H9 (cell line): ENCODE measurements at regions not wholly inside any gene's neighbourhood (a gene's known extent, or its start where the extent isn't known, plus 50 kb on each side); places are given as distances from the start of the nearest gene placed in this dataset.

ENCODE experiments used
- DNase-seq: peaks from one replicate; pipeline ENCODE4 v3.0.0-alpha.2; 2017
- H2AFZ ChIP-seq: one replicate; pipeline ENCODE4 v1.6.1; 2013; ENCODE audit warnings: mild to moderate bottlenecking, low read length, control low read depth, moderate library complexity
- H2AK5ac ChIP-seq: 2 replicates; pipeline ENCODE4 v1.6.1; 2013; ENCODE audit warnings: low read length, control low read depth, mixed read lengths; ENCODE audit not compliant: insufficient read length
- H2BK120ac ChIP-seq: one replicate; pipeline ENCODE4 v1.6.1; 2013; ENCODE audit warnings: low read depth, mild to moderate bottlenecking, low read length, control low read depth, inconsistent platforms; ENCODE audit not compliant: poor library complexity, severe bottlenecking
- H2BK12ac ChIP-seq: 2 replicates; pipeline ENCODE4 v1.6.1; 2013; ENCODE audit warnings: low read length, control low read depth, mixed read lengths, low read depth; ENCODE audit not compliant: insufficient read length
- H2BK15ac ChIP-seq: 2 replicates; pipeline ENCODE4 v1.6.1; 2013; ENCODE audit warnings: low read depth, low read length, control low read depth
- H2BK20ac ChIP-seq: one replicate; pipeline ENCODE4 v1.6.1; 2013; ENCODE audit warnings: low read depth, mild to moderate bottlenecking, low read length, control low read depth, inconsistent platforms; ENCODE audit not compliant: poor library complexity, severe bottlenecking
- H2BK5ac ChIP-seq: 2 replicates; pipeline ENCODE4 v1.6.1; 2013; ENCODE audit warnings: low read length, control low read depth, mixed read lengths; ENCODE audit not compliant: insufficient read length
- H3K14ac ChIP-seq: 2 replicates; pipeline ENCODE4 v1.6.1; 2013; ENCODE audit warnings: low read length, control low read depth; ENCODE audit not compliant: insufficient read depth
- H3K18ac ChIP-seq: 2 replicates; pipeline ENCODE4 v1.6.1; 2013; ENCODE audit warnings: low read depth, mild to moderate bottlenecking, mixed read lengths, low read length, control low read depth; ENCODE audit not compliant: insufficient read length
- H3K23ac ChIP-seq: 2 replicates; pipeline ENCODE4 v1.6.1; 2013; ENCODE audit warnings: low read length, control low read depth, mixed read lengths, low read depth; ENCODE audit not compliant: insufficient read length
- H3K23me2 ChIP-seq: 2 replicates; pipeline ENCODE4 v1.6.1; 2013; ENCODE audit warnings: low read depth, mild to moderate bottlenecking, mixed read lengths, low read length, control low read depth; ENCODE audit not compliant: insufficient read length, poor library complexity, severe bottlenecking
- H3K27ac ChIP-seq: 2 replicates; pipeline ENCODE4 v1.5.1; 2013; ENCODE audit warnings: low read length, control low read depth, mixed read lengths, low read depth; ENCODE audit not compliant: insufficient read length
- H3K27me3 ChIP-seq: 2 replicates; pipeline ENCODE4 v1.6.1; 2013; ENCODE audit warnings: low read length, control low read depth, inconsistent platforms; ENCODE audit not compliant: insufficient read depth
- H3K4ac ChIP-seq: 2 replicates; pipeline ENCODE4 v1.6.1; 2013; ENCODE audit warnings: low read depth, mild to moderate bottlenecking, control low read depth, inconsistent platforms, low read length, moderate library complexity
- H3K4me1 ChIP-seq: 2 replicates; pipeline ENCODE4 v1.6.1; 2013; ENCODE audit warnings: low read length, control low read depth, inconsistent platforms; ENCODE audit not compliant: insufficient read depth
- H3K4me2 ChIP-seq: 2 replicates; pipeline ENCODE4 v1.6.1; 2013; ENCODE audit warnings: low read length, control low read depth, mixed read lengths; ENCODE audit not compliant: insufficient read length, insufficient read depth
- H3K56ac ChIP-seq: 2 replicates; pipeline ENCODE4 v1.6.1; 2013; ENCODE audit warnings: low read depth, mild to moderate bottlenecking, mixed read lengths, low read length, control low read depth; ENCODE audit not compliant: insufficient read length
- H3K79me1 ChIP-seq: 2 replicates; pipeline ENCODE4 v1.6.1; 2013; ENCODE audit warnings: low read depth, mild to moderate bottlenecking, moderate library complexity, low read length, control low read depth, inconsistent platforms; ENCODE audit not compliant: insufficient read depth, poor library complexity, severe bottlenecking
- H3K79me2 ChIP-seq: 2 replicates; pipeline ENCODE4 v1.6.1; 2013; ENCODE audit warnings: low read length, control low read depth, inconsistent platforms; ENCODE audit not compliant: insufficient read depth
- H3K9ac ChIP-seq: 2 replicates; pipeline ENCODE4 v1.6.1; 2013; ENCODE audit warnings: low read length, control low read depth, mixed read lengths; ENCODE audit not compliant: insufficient read length; ENCODE audit errors: extremely low read depth
- H3K9me3 ChIP-seq: one replicate; pipeline ENCODE4 v1.6.1; 2013; ENCODE audit warnings: low read depth, low read length, inconsistent platforms; ENCODE audit not compliant: control insufficient read depth
- H3T11ph ChIP-seq: one replicate; pipeline ENCODE4 v1.6.1; 2013; ENCODE audit warnings: mild to moderate bottlenecking, low read length, control low read depth, inconsistent platforms
- H4K20me1 ChIP-seq: one replicate; pipeline ENCODE4 v1.6.1; 2013; ENCODE audit not compliant: control insufficient read depth, insufficient read length, insufficient read depth
- H4K5ac ChIP-seq: 2 replicates; pipeline ENCODE4 v1.6.1; 2013; ENCODE audit warnings: low read depth, mild to moderate bottlenecking, mixed read lengths, low read length, control low read depth; ENCODE audit not compliant: insufficient read length
- H4K8ac ChIP-seq: replicated peaks from 2 replicates; pipeline ENCODE4 v1.6.1; 2013; ENCODE audit warnings: low read length, control low read depth, mixed read lengths, low read depth; ENCODE audit not compliant: insufficient read length
- H4K91ac ChIP-seq: 2 replicates; pipeline ENCODE4 v1.6.1; 2013; ENCODE audit warnings: low read depth, mild to moderate bottlenecking, moderate library complexity, mixed read lengths, low read length, control low read depth; ENCODE audit not compliant: insufficient read length
- H3K27ac Mint-ChIP-seq, 3 experiments: 2 replicates in 2 of 3; 3 replicates in 1 of 3; pipeline ENCODE4 v1.8.0; 2020 to 2021; ENCODE audit warnings: mixed read lengths in 3 of 3, mild to moderate bottlenecking in 1 of 3, moderate library complexity in 1 of 3
- H3K27me3 Mint-ChIP-seq: 2 replicates; pipeline ENCODE4 v1.8.0; 2021; ENCODE audit warnings: low read depth, mild to moderate bottlenecking, moderate library complexity, mixed read lengths
- H3K36me3 Mint-ChIP-seq, 3 experiments: 2 replicates in 2 of 3; 3 replicates in 1 of 3; pipeline ENCODE4 v1.8.0; 2020 to 2021; ENCODE audit warnings: low read depth in 3 of 3, mixed read lengths in 3 of 3; ENCODE audit not compliant: insufficient read depth in 1 of 3
- H3K4me1 Mint-ChIP-seq, 2 experiments: 2 replicates each; pipeline ENCODE4 v1.8.0; 2020; ENCODE audit warnings: mixed read lengths in 2 of 2
- H3K4me3 Mint-ChIP-seq, 2 experiments: 2 replicates in 1 of 2; 3 replicates in 1 of 2; pipeline ENCODE4 v1.8.0; 2020 to 2021; ENCODE audit warnings: mild to moderate bottlenecking in 2 of 2, mixed read lengths in 2 of 2, moderate library complexity in 1 of 2
- H3K9me3 Mint-ChIP-seq, 2 experiments: 2 replicates in 1 of 2; 3 replicates in 1 of 2; pipeline ENCODE4 v1.8.0; 2020; ENCODE audit warnings: mild to moderate bottlenecking in 2 of 2, mixed read lengths in 2 of 2, moderate library complexity in 1 of 2
- CTCF ChIP-seq: fragments of 200-600 bp; sonication (generic); conservative IDR thresholded peaks from 3 replicates; pipeline ENCODE4 v1.8.0; 2021; ENCODE audit warnings: antibody characterized with exemption, mild to moderate bottlenecking
- WGBS: extraction: QIAGEN DNeasy Blood & Tissue Kit; methylation state at CpG from one replicate; pipeline ENCODE4 v1.1.7; 2013; ENCODE audit warnings: missing lambda C conversion rate, low lambda C conversion rate, mixed read lengths; ENCODE audit not compliant: insufficient read length; ENCODE audit errors: extremely low coverage; 5-methylcytosine and 5-hydroxymethylcytosine counted together

DNA sequence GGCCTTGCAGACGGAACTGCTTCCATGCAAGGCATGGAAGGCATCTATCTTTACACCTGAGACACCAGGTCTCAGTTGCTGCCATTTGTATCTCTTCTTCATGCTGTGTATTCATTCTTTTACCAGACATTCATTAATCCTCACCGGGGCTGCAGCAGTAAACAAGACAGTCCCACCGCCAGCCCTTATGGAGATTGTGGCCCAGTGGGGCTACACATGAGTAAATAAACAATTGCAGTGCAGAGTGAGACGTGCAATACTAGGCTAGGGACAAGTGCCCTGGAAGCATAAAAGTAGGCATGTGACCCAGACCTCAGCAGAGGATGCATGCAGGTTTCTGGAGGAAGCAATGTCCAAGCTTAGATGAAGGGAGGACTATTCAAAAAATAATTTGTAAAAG is 497.6 kb upstream of the KLHL29 start:
- no CpG with 5 or more reads among the region's 4 CpGs for WGBS
- no peaks in the 10 kb centered on the region for H3K79me2 ChIP-seq
- no peak overlapping the region for H2BK15ac ChIP-seq
- no peak overlapping the region for H2BK120ac ChIP-seq
- no peaks in the 10 kb centered on the region for H3K9me3 ChIP-seq
- H2AFZ ChIP-seq, result no peak overlapping the region
- H3K4ac ChIP-seq, result no peak overlapping the region
- no peak for TF ChIP-seq CTCF
- no peaks in the 10 kb centered on the region for H3K27me3 ChIP-seq
- no peak overlapping the region for H2BK12ac ChIP-seq
- no peak overlapping the region for H2BK20ac ChIP-seq
- no peak overlapping the region for H3K14ac ChIP-seq
- H3K23ac ChIP-seq, result no peak overlapping the region
- Mint-ChIP-seq H3K4me1 (peaks cover 44 to 52% of the 10 kb centered on the region in 2 experiments), H3K36me3 (peaks cover 4 to 18% (median 8%) of the 10 kb centered on the region in 3 experiments), H3K27me3 (no peaks in the 10 kb centered on the region), H3K4me3 (no peak overlapping the region), H3K27ac (no peak overlapping the region), H3K9me3 (peaks cover 5 to 6% of the 10 kb centered on the region in 2 experiments; a peak in 4 of 5 replicates)
- DNase-seq, result no peak
- H4K91ac ChIP-seq, result no peak overlapping the region
- no peak overlapping the region for H3K56ac ChIP-seq
- H2BK5ac ChIP-seq, result no peak overlapping the region
- no peaks in the 10 kb centered on the region for H3K79me1 ChIP-seq
- H3K18ac ChIP-seq, result no peak overlapping the region
- no peak overlapping the region for H4K5ac ChIP-seq
- H2AK5ac ChIP-seq, result no peak overlapping the region
- no peak overlapping the region for H3K27ac ChIP-seq
- no peak overlapping the region for H3T11ph ChIP-seq
- no peaks in the 10 kb centered on the region for H4K20me1 ChIP-seq
- H3K4me2 ChIP-seq, result no peak overlapping the region
- H3K9ac ChIP-seq, result no peak overlapping the region
- no peaks in the 10 kb centered on the region for H3K23me2 ChIP-seq
- H4K8ac ChIP-seq, result no peak overlapping the region
- peaks cover 11% of the 10 kb centered on the region; the same call in 1 of the 2 replicates for H3K4me1 ChIP-seq
